HCT116 (cell line): ENCODE measurements at regions not wholly inside any gene's neighbourhood (a gene's known extent, or its start where the extent isn't known, plus 50 kb on each side); places are given as distances from the start of the nearest gene placed in this dataset.

Experiments
- ATAC-seq: fragments of 200-7000 bp; cut with Tn5 transposase; 2 replicates; pipeline ENCODE4 v1.9.1; 2020; ENCODE audit warnings: mild to moderate bottlenecking, moderate library complexity
- BruUV-seq: library from RNA; stranded (reverse); fragments of 400-500 nt; replicated peaks from 2 replicates; lab custom pipeline; 2021; lab: Mats Ljungman, UMichigan
- CTCF ChIA-PET: fragments of 300-600 bp; sonication (Branson Sonifier 250); formaldehyde crosslinking; loops from one replicate; lab custom pipeline; 2021; ENCODE audit warnings: antibody characterized with exemption; lab: Charles Lee
- POLR2A ChIA-PET: fragments of 300-600, 350-600 bp; sonication (Branson Sonifier 250); formaldehyde crosslinking; loops from one replicate; lab custom pipeline; 2021; ENCODE audit warnings: antibody characterized with exemption; lab: Charles Lee
- RAD21 ChIA-PET, 2 experiments: fragments of 300-600 bp; sonication (Branson Sonifier 250); formaldehyde crosslinking; loops; one replicate each; lab custom pipeline; 2023; ENCODE audit warnings: low total read pairs in 2 of 2; ENCODE audit not compliant: uncharacterized antibody in 2 of 2, unreplicated experiment in 2 of 2, low non-redundant PET in 1 of 2; lab: Charles Lee
- DNase-seq: peaks from one replicate; pipeline ENCODE4 v3.0.0-alpha.2; 2010; ENCODE audit warnings: low read depth, low spot score
- H2AFZ ChIP-seq: fragments of 200-600 bp; shearing (Covaris generic), sonication (generic); 2 replicates; pipeline ENCODE4 v1.6.1; 2017; ENCODE audit warnings: low read depth, mixed run types, mixed read lengths, antibody characterized with exemption, low read length; ENCODE audit not compliant: poor library complexity, severe bottlenecking
- H3K27ac ChIP-seq: 2 replicates; pipeline ENCODE4 v1.5.1; 2012; ENCODE audit warnings: low read depth, low read length
- H3K27me3 ChIP-seq: fragments of 200-600 bp; sonication (generic); 2 replicates; pipeline ENCODE4 v1.6.1; 2016; ENCODE audit warnings: mixed run types, low read length, mixed read lengths; ENCODE audit not compliant: insufficient read depth
- H3K36me3 ChIP-seq, 2 experiments: fragments of 200-500 bp in 1 of 2; fragments of 200-600 bp in 1 of 2; sonication (Bioruptor generic) in 1 of 2; sonication (generic) in 1 of 2; 2 replicates each; pipeline versions ENCODE4 v1.5.1 to v1.6.1; 2014 to 2016; ENCODE audit warnings: low read length in 2 of 2, inconsistent platforms in 1 of 2, mixed read lengths in 1 of 2, mixed run types in 1 of 2; ENCODE audit not compliant: insufficient read depth in 2 of 2, control insufficient read depth in 1 of 2
- H3K4me1 ChIP-seq, 2 experiments: fragments of 200-600 bp in 1 of 2; sonication (generic) in 1 of 2; 2 replicates each; pipeline versions ENCODE4 v1.5.1 to v1.6.1; 2012 to 2017; ENCODE audit warnings: low read length in 2 of 2, inconsistent platforms in 1 of 2, mild to moderate bottlenecking in 1 of 2, mixed read lengths in 1 of 2, mixed run types in 1 of 2, moderate library complexity in 1 of 2; ENCODE audit not compliant: insufficient read depth in 2 of 2, control insufficient read depth in 1 of 2
- H3K4me2 ChIP-seq: fragments of 200-600 bp; sonication (generic); 2 replicates; pipeline ENCODE4 v1.6.1; 2017; ENCODE audit warnings: mixed run types, low read length, mixed read lengths
- H3K4me3 ChIP-seq, 2 experiments: fragments of 200-600 bp in 1 of 2; sonication (generic) in 1 of 2; replicated peaks in 1 of 2; 2 replicates each; pipeline ENCODE4 v1.5.1; 2011 to 2016; ENCODE audit warnings: low read length in 2 of 2, control low read depth in 1 of 2, low read depth in 1 of 2, mild to moderate bottlenecking in 1 of 2, mixed read lengths in 1 of 2, mixed run types in 1 of 2
- H3K79me2 ChIP-seq: fragments of 200-600 bp; sonication (generic); 2 replicates; pipeline ENCODE4 v1.6.1; 2017; ENCODE audit warnings: mild to moderate bottlenecking, mixed run types, low read length, moderate library complexity, mixed read lengths; ENCODE audit not compliant: insufficient read depth
- H3K9ac ChIP-seq: fragments of 200-600 bp; sonication (generic); 2 replicates; pipeline ENCODE4 v1.6.1; 2016; ENCODE audit warnings: low read length, mixed read lengths
- H3K9me2 ChIP-seq: fragments of 200-600 bp; sonication (generic), shearing (Covaris generic); 2 replicates; pipeline ENCODE4 v1.6.1; 2017; ENCODE audit warnings: mixed run types, mild to moderate bottlenecking, moderate library complexity; ENCODE audit not compliant: insufficient read depth
- H3K9me3 ChIP-seq, 2 experiments: fragments of 200-500 bp in 1 of 2; fragments of 200-600 bp in 1 of 2; sonication (Bioruptor generic) in 1 of 2; sonication (generic) in 1 of 2; 2 replicates each; pipeline ENCODE4 v1.6.1; 2014 to 2017; ENCODE audit warnings: low read length in 2 of 2, mixed read lengths in 2 of 2, inconsistent platforms in 1 of 2, low read depth in 1 of 2, mild to moderate bottlenecking in 1 of 2, mixed run types in 1 of 2, moderate library complexity in 1 of 2; ENCODE audit not compliant: control insufficient read depth in 1 of 2, insufficient read depth in 1 of 2
- H4K20me1 ChIP-seq: fragments of 200-600 bp; sonication (generic), shearing (Covaris generic); 2 replicates; pipeline ENCODE4 v1.6.1; 2017; ENCODE audit warnings: mixed run types, mild to moderate bottlenecking, moderate library complexity; ENCODE audit not compliant: insufficient read depth
- CTCF ChIP-seq, 3 experiments: fragments of 200-600 bp in 1 of 3; sonication (generic) in 1 of 3; IDR thresholded peaks in 2 of 3; conservative IDR thresholded peaks in 1 of 3; 2 replicates each; pipeline ENCODE4 v1.5.1; 2012 to 2017; ENCODE audit warnings: low read depth in 2 of 3, low read length in 2 of 3, antibody characterized with exemption in 1 of 3, borderline replicate concordance in 1 of 3, control low read depth in 1 of 3, mild to moderate bottlenecking in 1 of 3, mixed read lengths in 1 of 3, mixed run types in 1 of 3, moderate library complexity in 1 of 3; ENCODE audit not compliant: insufficient read depth in 1 of 3
- EZH2 ChIP-seq: fragments of 200-600 bp; sonication (generic); IDR thresholded peaks from 2 replicates; pipeline ENCODE4 v1.6.1; 2017; ENCODE audit warnings: antibody characterized with exemption, mixed run types
- POLR2AphosphoS5 ChIP-seq: IDR thresholded peaks from 2 replicates; pipeline ENCODE4 v1.6.1; 2011; ENCODE audit warnings: mild to moderate bottlenecking, low read depth, low read length, moderate library complexity
- SP1 ChIP-seq: IDR thresholded peaks from 2 replicates; pipeline ENCODE4 v1.6.1; 2012; ENCODE audit warnings: low read depth
- YY1 ChIP-seq: IDR thresholded peaks from 2 replicates; pipeline ENCODE4 v1.6.1; 2011; ENCODE audit warnings: low read length, low read depth, moderate library complexity, mild to moderate bottlenecking; ENCODE audit not compliant: insufficient replicate concordance; ENCODE audit errors: extremely low read depth
- ZBTB33 ChIP-seq: IDR thresholded peaks from 2 replicates; pipeline ENCODE4 v1.6.1; 2011; ENCODE audit warnings: mild to moderate bottlenecking, low read length, moderate library complexity; ENCODE audit not compliant: insufficient replicate concordance; ENCODE audit errors: extremely low read depth
- intact Hi-C: fragments of 100-400 bp; cut with micrococcal nuclease; formaldehyde crosslinking; loops from 2 replicates; pipeline ENCODE4 v1.10.0; 2022

GRCh38 chr10:111278266-111278665 is 201.4 kb downstream of the ADRA2A start:
- intact Hi-C loops: no loop called here
- TF ChIP-seq EZH2 (no peak), POLR2AphosphoS5 (no peak), YY1 (no peak), CTCF (IDR thresholded peaks at IDR 0.05 in 2 of 3, conservative IDR thresholded peaks at IDR 0.05 in 1 of 3; ENCODE audit: borderline replicate concordance in 1 of 3, insufficient read depth in 1 of 3, low read depth in 2 of 3, low read length in 2 of 3) (no peak), ZBTB33 (no peak), SP1 (no peak)
- Histone ChIP-seq H3K27me3 (peaks cover 36% of the 10 kb centered on the region), H3K4me1 (no peaks in the 10 kb centered on the region), H3K36me3 (no peaks in the 10 kb centered on the region), H3K79me2 (no peaks in the 10 kb centered on the region), H3K4me3 (no peak overlapping the region), H3K9ac (no peak overlapping the region), H3K4me2 (no peak overlapping the region), H3K9me3 (no peaks in the 10 kb centered on the region), H3K9me2 (no peaks in the 10 kb centered on the region), H3K27ac (no peak overlapping the region), H4K20me1 (no peaks in the 10 kb centered on the region), H2AFZ (no peak overlapping the region)
- CTCF ChIA-PET: no interaction called here
- ATAC-seq: no peak
- BruUV-seq: no TSS peak
- RAD21 ChIA-PET: no interaction called here
- POLR2A ChIA-PET: no interaction called here
- DNase-seq: no peak
